ENCODE measurements at regions not wholly inside any gene's neighbourhood (a gene's known extent, or its start where the extent isn't known, plus 50 kb on each side); places are given as distances from the start of the nearest gene placed in this dataset.

DNA sequence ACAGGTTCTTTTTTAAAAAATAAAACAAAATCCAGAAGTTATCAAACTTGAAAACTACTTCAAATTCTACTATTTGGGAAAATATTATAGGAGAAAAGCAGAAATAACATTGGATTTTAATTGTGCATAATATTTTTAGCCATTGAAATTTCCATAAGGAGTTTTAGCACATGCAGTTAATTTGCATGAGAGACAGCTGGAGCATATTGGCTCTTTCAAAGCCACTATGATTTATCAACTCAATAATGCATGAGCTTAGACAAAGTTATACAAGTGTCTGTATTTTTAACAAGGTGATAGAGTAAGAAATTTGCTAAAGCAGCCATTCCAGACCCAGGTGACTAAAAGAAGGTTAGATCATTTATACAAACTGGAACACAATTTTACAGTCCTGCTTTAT lies 189.0 kb upstream of the TFAP2D start:
- TF ChIP-seq, protein P1, sequence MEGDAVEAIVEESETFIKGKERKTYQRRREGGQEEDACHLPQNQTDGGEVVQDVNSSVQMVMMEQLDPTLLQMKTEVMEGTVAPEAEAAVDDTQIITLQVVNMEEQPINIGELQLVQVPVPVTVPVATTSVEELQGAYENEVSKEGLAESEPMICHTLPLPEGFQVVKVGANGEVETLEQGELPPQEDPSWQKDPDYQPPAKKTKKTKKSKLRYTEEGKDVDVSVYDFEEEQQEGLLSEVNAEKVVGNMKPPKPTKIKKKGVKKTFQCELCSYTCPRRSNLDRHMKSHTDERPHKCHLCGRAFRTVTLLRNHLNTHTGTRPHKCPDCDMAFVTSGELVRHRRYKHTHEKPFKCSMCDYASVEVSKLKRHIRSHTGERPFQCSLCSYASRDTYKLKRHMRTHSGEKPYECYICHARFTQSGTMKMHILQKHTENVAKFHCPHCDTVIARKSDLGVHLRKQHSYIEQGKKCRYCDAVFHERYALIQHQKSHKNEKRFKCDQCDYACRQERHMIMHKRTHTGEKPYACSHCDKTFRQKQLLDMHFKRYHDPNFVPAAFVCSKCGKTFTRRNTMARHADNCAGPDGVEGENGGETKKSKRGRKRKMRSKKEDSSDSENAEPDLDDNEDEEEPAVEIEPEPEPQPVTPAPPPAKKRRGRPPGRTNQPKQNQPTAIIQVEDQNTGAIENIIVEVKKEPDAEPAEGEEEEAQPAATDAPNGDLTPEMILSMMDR (IDR thresholded peaks at IDR 0.05) = no peak
- TF ChIP-seq POLR2A (IDR thresholded peaks at IDR 0.05) (no peak), POLR2AphosphoS5 (IDR thresholded peaks at IDR 0.05) (no peak)
